H1 (cell line): ENCODE measurements at regions not wholly inside any gene's neighbourhood (a gene's known extent, or its start where the extent isn't known, plus 50 kb on each side); places are given as distances from the start of the nearest gene placed in this dataset.

ENCODE experiments used
- CTCF ChIA-PET: fragments of 300-600 bp; sonication (Branson Sonifier 250); formaldehyde crosslinking; loops from one replicate; lab custom pipeline; 2021; ENCODE audit not compliant: partially characterized antibody; lab: Charles Lee
- POLR2A ChIA-PET: fragments of 300-600 bp; sonication (Branson Sonifier 250); formaldehyde crosslinking; loops from one replicate; lab custom pipeline; 2021; ENCODE audit warnings: inconsistent platforms; ENCODE audit not compliant: partially characterized antibody; lab: Charles Lee
- DNase-seq, 2 experiments: peaks; one replicate each; pipeline versions ENCODE4 v3.0.0 to v3.0.0-alpha.2; 2010 to 2022; ENCODE audit warnings: low spot score in 2 of 2, low read depth in 1 of 2, mixed read lengths in 1 of 2
- FAIRE-seq: peaks from 2 replicates; lab custom pipeline; 2011; peaks lifted over from hg19 to GRCh38; lab: Jason Lieb, UNC
- H2AFZ ChIP-seq: 2 replicates; pipeline ENCODE4 v1.8.1; 2012; ENCODE audit warnings: low read length, inconsistent platforms
- H2AK5ac ChIP-seq: 2 replicates; pipeline ENCODE4 v1.6.1; 2013; ENCODE audit warnings: low read depth, low read length
- H2BK120ac ChIP-seq: replicated peaks from 2 replicates; pipeline ENCODE3; 2013; ENCODE audit warnings: low read depth, low read length, inconsistent platforms
- H2BK12ac ChIP-seq: 2 replicates; pipeline ENCODE4 v1.6.1; 2013; ENCODE audit warnings: low read depth, low read length
- H2BK15ac ChIP-seq: 2 replicates; pipeline ENCODE4 v1.6.1; 2013; ENCODE audit warnings: low read length
- H2BK20ac ChIP-seq: 2 replicates; pipeline ENCODE4 v1.6.1; 2013; ENCODE audit warnings: low read length
- H2BK5ac ChIP-seq: 2 replicates; pipeline ENCODE4 v1.6.1; 2013; ENCODE audit warnings: low read depth, low read length
- H3K14ac ChIP-seq: 2 replicates; pipeline ENCODE4 v1.6.1; 2013; ENCODE audit warnings: inconsistent platforms; ENCODE audit not compliant: insufficient read length
- H3K18ac ChIP-seq: 2 replicates; pipeline ENCODE4 v1.6.1; 2013; ENCODE audit warnings: low read length; ENCODE audit errors: extremely low read depth
- H3K23ac ChIP-seq: 2 replicates; pipeline ENCODE4 v1.6.1; 2013; ENCODE audit warnings: inconsistent platforms; ENCODE audit not compliant: insufficient read length
- H3K23me2 ChIP-seq: 2 replicates; pipeline ENCODE4 v1.6.1; 2013; ENCODE audit warnings: low read depth, low read length
- H3K27ac ChIP-seq: 2 replicates; pipeline ENCODE4 v1.6.1; 2011; ENCODE audit warnings: low read depth, low read length, inconsistent platforms
- H3K27me3 ChIP-seq, 4 experiments: replicated peaks in 1 of 4; 1 replicate in 1 of 4; 2 replicates in 3 of 4; pipeline versions ENCODE4 v1.6.1 to v1.8.1; 2011 to 2013; ENCODE audit warnings: low read length in 3 of 4, mild to moderate bottlenecking in 3 of 4, inconsistent platforms in 2 of 4, mixed read lengths in 2 of 4, moderate library complexity in 1 of 4; ENCODE audit not compliant: control insufficient read depth in 3 of 4, insufficient read depth in 3 of 4; ENCODE audit errors: extremely low read depth in 1 of 4
- H3K36me3 ChIP-seq, 4 experiments: 2 replicates each; pipeline versions ENCODE4 v1.6.1 to v1.8.1; 2011 to 2013; ENCODE audit warnings: mild to moderate bottlenecking in 4 of 4, low read length in 3 of 4, moderate library complexity in 2 of 4, control low read depth in 1 of 4, inconsistent platforms in 1 of 4; ENCODE audit not compliant: insufficient read depth in 4 of 4, control insufficient read depth in 2 of 4
- H3K4ac ChIP-seq: replicated peaks from 2 replicates; pipeline ENCODE3; 2013; ENCODE audit warnings: low read length, low read depth, mixed read lengths, inconsistent platforms; ENCODE audit not compliant: insufficient read length
- H3K4me1 ChIP-seq, 4 experiments: replicated peaks in 1 of 4; 1 replicate in 1 of 4; 2 replicates in 3 of 4; pipeline versions ENCODE4 v1.6.1 to v1.8.1; 2011 to 2013; ENCODE audit warnings: low read length in 3 of 4, inconsistent platforms in 2 of 4, mixed read lengths in 1 of 4; ENCODE audit not compliant: insufficient read depth in 4 of 4, control insufficient read depth in 3 of 4
- H3K4me2 ChIP-seq, 2 experiments: 2 replicates each; pipeline versions ENCODE4 v1.6.1 to v1.8.1; 2011 to 2013; ENCODE audit warnings: low read depth in 2 of 2, low read length in 2 of 2, control low read depth in 1 of 2, inconsistent platforms in 1 of 2, mild to moderate bottlenecking in 1 of 2; ENCODE audit not compliant: insufficient read depth in 1 of 2
- H3K4me3 ChIP-seq, 4 experiments: fragments of 200-600, 300-600 bp in 1 of 4; sonication (generic), shearing (Covaris generic), sonication (Bioruptor Twin) in 1 of 4; 2 replicates each; pipeline versions ENCODE4 v1.5.1 to v1.8.1; 2011 to 2016; ENCODE audit warnings: low read length in 4 of 4, low read depth in 3 of 4, control low read depth in 2 of 4, inconsistent platforms in 2 of 4, mild to moderate bottlenecking in 2 of 4, mixed read lengths in 1 of 4, moderate library complexity in 1 of 4; ENCODE audit not compliant: insufficient read depth in 2 of 4; ENCODE audit errors: extremely low read depth in 1 of 4
- H3K56ac ChIP-seq: replicated peaks from 2 replicates; pipeline ENCODE3; 2013; ENCODE audit warnings: low read depth, mild to moderate bottlenecking, mixed read lengths, low read length, inconsistent platforms; ENCODE audit not compliant: insufficient read length
- H3K79me1 ChIP-seq: 2 replicates; pipeline ENCODE4 v1.6.1; 2013; ENCODE audit warnings: low read depth, low read length, control low read depth
- H3K79me2 ChIP-seq, 2 experiments: 2 replicates each; pipeline versions ENCODE4 v1.6.1 to v1.8.1; 2012 to 2013; ENCODE audit warnings: low read length in 2 of 2, mild to moderate bottlenecking in 2 of 2, inconsistent platforms in 1 of 2; ENCODE audit not compliant: insufficient read depth in 2 of 2, control insufficient read depth in 1 of 2
- H3K9ac ChIP-seq, 4 experiments: replicated peaks in 1 of 4; 1 replicate in 1 of 4; 2 replicates in 3 of 4; pipeline versions ENCODE4 v1.6.1 to v1.8.1; 2011 to 2013; ENCODE audit warnings: low read depth in 3 of 4, low read length in 3 of 4, control low read depth in 2 of 4, mild to moderate bottlenecking in 2 of 4, moderate library complexity in 2 of 4, inconsistent platforms in 1 of 4; ENCODE audit errors: extremely low read depth in 1 of 4
- H3K9me3 ChIP-seq, 2 experiments: 2 replicates each; pipeline versions ENCODE4 v1.6.1 to v1.8.1; 2012 to 2013; ENCODE audit warnings: mild to moderate bottlenecking in 2 of 2, moderate library complexity in 2 of 2, control low read depth in 1 of 2, inconsistent platforms in 1 of 2, low read depth in 1 of 2, low read length in 1 of 2, mixed read lengths in 1 of 2; ENCODE audit not compliant: insufficient read depth in 2 of 2
- H4K20me1 ChIP-seq, 2 experiments: replicated peaks in 1 of 2; 2 replicates each; pipeline versions ENCODE3 to v1.8.1; 2011 to 2013; ENCODE audit warnings: inconsistent platforms in 2 of 2, low read length in 2 of 2, mild to moderate bottlenecking in 1 of 2; ENCODE audit not compliant: insufficient read depth in 2 of 2, control insufficient read depth in 1 of 2
- H4K5ac ChIP-seq: 2 replicates; pipeline ENCODE4 v1.6.1; 2013; ENCODE audit warnings: low read length, low read depth, mixed read lengths, inconsistent platforms; ENCODE audit not compliant: insufficient read length
- H4K8ac ChIP-seq: 2 replicates; pipeline ENCODE4 v1.8.0; 2013; ENCODE audit warnings: mild to moderate bottlenecking, moderate library complexity, low read length, inconsistent platforms; ENCODE audit not compliant: insufficient read depth; ENCODE audit errors: extremely low read depth
- H4K91ac ChIP-seq: replicated peaks from 2 replicates; pipeline ENCODE3; 2013; ENCODE audit warnings: low read length, mixed read lengths, inconsistent platforms; ENCODE audit not compliant: insufficient read length
- ASH2L ChIP-seq: fragments of 200-600, 300-600 bp; sonication (generic); IDR thresholded peaks from one replicate; pipeline ENCODE4 v1.7.1; 2017; ENCODE audit warnings: low read length
- JUN ChIP-seq: IDR thresholded peaks from 2 replicates; pipeline ENCODE4 v1.6.1; 2011; ENCODE audit warnings: low read depth, mild to moderate bottlenecking, improper control_type of control experiment, low read length
- KDM5A ChIP-seq: fragments of 200-600 bp; IDR thresholded peaks from 2 replicates; pipeline ENCODE4 v1.7.1; 2012; ENCODE audit warnings: mild to moderate bottlenecking, low read length, inconsistent platforms, mixed read lengths
- RNF2 ChIP-seq: fragments of 200-900, 300-1000 bp; sonication (generic); IDR thresholded peaks from 2 replicates; pipeline ENCODE4 v1.7.1; 2016; ENCODE audit warnings: borderline replicate concordance, low read depth, mild to moderate bottlenecking, antibody characterized with exemption, low read length; ENCODE audit not compliant: poor library complexity, severe bottlenecking; ENCODE audit errors: missing control alignments
- RXRA ChIP-seq: IDR thresholded peaks from 2 replicates; pipeline ENCODE4 v1.6.1; 2011; ENCODE audit warnings: low read depth, mild to moderate bottlenecking, low read length, moderate library complexity; ENCODE audit not compliant: insufficient read depth
- SUZ12 ChIP-seq: fragments of 200-600 bp; sonication (generic); IDR thresholded peaks from 2 replicates; pipeline ENCODE4 v1.6.1; 2012; ENCODE audit warnings: mild to moderate bottlenecking, inconsistent platforms, low read length, moderate library complexity, mixed read lengths
- WGBS, 2 experiments: shearing (Covaris generic) in 1 of 2; methylation state at CpG; one replicate each; pipeline versions ENCODE4 v1.1.6 to v1.1.7; 2013 to 2015; ENCODE audit warnings: low lambda C conversion rate in 2 of 2, mixed read lengths in 2 of 2, inconsistent platforms in 1 of 2, low coverage in 1 of 2, missing lambda C conversion rate in 1 of 2; ENCODE audit not compliant: insufficient replicate concordance in 2 of 2, insufficient coverage in 1 of 2, insufficient read length in 1 of 2; ENCODE audit errors: extremely low coverage in 1 of 2, missing lambda C conversion rate in 1 of 2; 5-methylcytosine and 5-hydroxymethylcytosine counted together

DNA sequence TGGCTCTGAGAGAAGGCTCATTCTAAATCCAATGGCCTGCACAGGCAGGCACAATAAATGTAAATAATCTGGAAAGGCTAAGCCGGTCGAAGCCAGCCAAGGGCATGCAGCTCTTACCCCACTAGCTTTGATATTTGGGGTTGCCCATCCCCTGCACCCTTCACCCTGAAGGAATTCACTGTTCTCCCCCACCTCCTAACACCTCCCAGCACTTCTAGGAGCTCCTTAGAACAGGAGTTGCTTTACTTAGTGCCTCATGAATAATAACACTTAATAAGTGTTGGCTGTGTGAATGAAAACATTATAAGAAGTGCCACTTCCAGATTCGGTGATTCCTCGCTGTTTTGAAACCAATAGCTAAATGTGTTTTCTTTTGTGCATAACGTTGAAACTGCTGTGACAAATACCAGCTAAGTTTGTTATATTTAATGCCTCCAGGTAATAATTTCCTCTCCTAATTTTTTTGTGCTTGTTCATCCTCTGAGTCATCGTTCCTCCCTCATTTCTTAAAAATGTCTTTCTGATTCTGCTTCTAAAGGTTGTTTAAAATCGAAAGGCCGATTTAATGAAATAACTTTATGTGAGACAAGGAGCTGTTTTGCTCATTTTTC lies 458.8 kb downstream of the METTL4 start:
- Histone ChIP-seq H2BK15ac (no peak overlapping the region), H3K56ac (no peak overlapping the region), H3K14ac (no peak overlapping the region), H3K36me3 (no peaks in the 10 kb centered on the region), H4K5ac (no peak overlapping the region), H4K91ac (no peak overlapping the region), H3K23ac (no peak overlapping the region), H4K8ac (no peak overlapping the region), H3K23me2 (no peaks in the 10 kb centered on the region), H3K9ac (no peak overlapping the region), H2BK120ac (no peak overlapping the region), H3K27ac (no peak overlapping the region), H2BK12ac (no peak overlapping the region), H3K18ac (no peak overlapping the region), H3K4me2 (no peak overlapping the region), H3K79me1 (no peaks in the 10 kb centered on the region), H3K79me2 (no peaks in the 10 kb centered on the region), H3K27me3 (no peaks in the 10 kb centered on the region), H3K4ac (no peak overlapping the region), H2AFZ (no peak overlapping the region), H3K9me3 (no peaks in the 10 kb centered on the region), H3K4me1 (peaks cover 0 to 2% (median 0%) of the 10 kb centered on the region in 4 experiments; a peak in 1 of 7 replicates), H4K20me1 (no peaks in the 10 kb centered on the region), H3K4me3 (no peak overlapping the region), H2BK5ac (no peak overlapping the region), H2AK5ac (no peak overlapping the region), H2BK20ac (no peak overlapping the region)
- no peak for TF ChIP-seq RNF2
- no peak for TF ChIP-seq KDM5A
- no peak for TF ChIP-seq SUZ12
- no peak for TF ChIP-seq JUN
- TF ChIP-seq ASH2L: no peak
- TF ChIP-seq RXRA: no peak
- ChIA-PET POLR2A (interaction anchor here (0.8 kb wide), 1 partner anchor 387 kb away, joined by 3 read pairs; no protein-coding TSS in a partner anchor), CTCF (interaction anchor here (0.9 to 1.6 kb wide), 3 partner anchors 8 to 111 kb away, joined by 3 to 5 read pairs (median 5); no protein-coding TSS in a partner anchor)
- DNase-seq (no peak), FAIRE-seq (no peak)
- 90% methylated on average over 8 of the region's 8 CpGs; no CpG with 5 or more reads in 1 of the 2 experiments for WGBS, 2 experiments
